ENCODE measurements at regions not wholly inside any gene's neighbourhood (a gene's known extent, or its start where the extent isn't known, plus 50 kb on each side); places are given as distances from the start of the nearest gene placed in this dataset.

- TF ChIP-seq ZBTB33 (IDR thresholded peaks at IDR 0.05) (no peak), GABPA (IDR thresholded peaks at IDR 0.05 in 1 of 2, conservative IDR thresholded peaks at IDR 0.05 in 1 of 2) (no peak), CTCF (IDR thresholded peaks at IDR 0.05; ENCODE audit: low read depth, low read length, missing input control) (no peak), REST (IDR thresholded peaks at IDR 0.05) (no peak), EGR1 (IDR thresholded peaks at IDR 0.05; ENCODE audit: low read depth in 2 of 2) (no peak), YY1 (IDR thresholded peaks at IDR 0.05) (no peak), TAF1 (conservative IDR thresholded peaks at IDR 0.05) (no peak), SP1 (IDR thresholded peaks at IDR 0.05) (no peak), MAX (IDR thresholded peaks at IDR 0.05) (no peak), HNF4G (IDR thresholded peaks at IDR 0.05) (no peak), ATF3 (IDR thresholded peaks at IDR 0.05) (no peak), NR2F2 (IDR thresholded peaks at IDR 0.05) (no peak), RAD21 (IDR thresholded peaks at IDR 0.05) (no peak), FOXA1 (IDR thresholded peaks at IDR 0.05) (no peak)
Observed at GRCh38 chr11:111086058-111086457, 159.5 kb upstream of the POU2AF2 start.
